HG03571 (cell line): ENCODE measurements at regions not wholly inside any gene's neighbourhood (a gene's known extent, or its start where the extent isn't known, plus 50 kb on each side); places are given as distances from the start of the nearest gene placed in this dataset.
"Not testable (repeated sequence)": the region's sequence is repeated elsewhere in the genome, so short reads cannot be mapped to it uniquely, and the experiment has no call there.

Experiments
- ATAC-seq: cut with Tn5 transposase; IDR thresholded peaks from one replicate; pipeline ENCODE4 v1.9.1; 2021; ENCODE audit not compliant: unreplicated experiment

DNA sequence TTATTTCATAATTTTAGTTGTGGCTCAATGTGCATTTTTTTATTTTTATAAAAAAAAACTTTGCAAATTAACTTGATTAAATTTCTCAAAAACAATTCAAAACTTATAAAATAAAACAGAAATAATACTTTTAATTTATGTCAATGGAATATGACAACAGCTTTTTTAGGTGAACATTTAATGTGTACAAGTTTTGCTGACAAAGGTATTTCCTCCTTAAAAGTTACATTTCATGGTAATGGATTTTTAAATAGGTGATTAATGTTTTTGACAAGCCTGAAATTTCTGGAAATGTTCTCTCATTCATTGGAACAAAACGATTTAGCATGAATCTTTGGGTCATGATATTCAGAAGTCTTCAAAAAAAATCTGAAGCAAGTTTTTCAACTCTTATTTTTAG, 1160.0 kb downstream of the HACE1 start:
- no peak for ATAC-seq

DNA sequence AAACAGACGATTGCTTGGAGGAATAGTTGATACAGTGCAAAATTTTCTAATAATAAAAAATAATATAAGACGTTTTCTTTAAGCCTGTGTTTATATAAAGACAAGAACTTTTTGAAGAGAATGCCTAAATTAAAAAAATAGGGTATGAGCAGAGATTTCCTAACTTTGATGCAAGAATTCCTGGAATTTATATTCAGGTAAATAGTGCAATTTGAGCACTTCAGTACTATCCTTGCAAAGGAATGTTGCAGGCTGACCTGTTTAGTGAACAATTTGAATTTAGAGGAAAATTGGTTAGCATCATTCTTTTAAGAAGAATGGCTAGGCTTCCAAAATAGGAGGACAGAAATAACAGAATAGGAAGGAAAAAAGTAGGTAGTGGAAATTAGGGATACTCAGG, 1172.3 kb downstream of the HACE1 start:
- ATAC-seq: no peak

DNA sequence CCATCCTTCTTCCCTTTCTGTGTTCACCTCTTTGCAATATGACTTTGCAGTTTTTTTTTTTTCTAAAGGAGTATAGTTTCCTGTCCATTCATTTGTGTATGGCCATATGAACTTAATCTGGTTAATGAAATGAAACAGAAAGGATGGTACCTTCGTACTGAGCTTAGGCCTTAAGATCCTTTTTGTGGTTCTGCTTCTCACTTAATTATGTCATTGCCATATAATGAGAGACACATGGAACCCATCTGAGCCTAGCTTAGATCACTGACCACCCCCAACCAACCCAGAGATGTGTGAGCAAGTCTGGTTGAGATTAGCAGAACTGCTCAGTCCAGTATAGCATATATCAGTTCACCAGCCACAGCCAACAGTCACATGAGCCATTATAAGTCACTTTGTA, 1179.6 kb downstream of the HACE1 start:
- no peak for ATAC-seq

DNA sequence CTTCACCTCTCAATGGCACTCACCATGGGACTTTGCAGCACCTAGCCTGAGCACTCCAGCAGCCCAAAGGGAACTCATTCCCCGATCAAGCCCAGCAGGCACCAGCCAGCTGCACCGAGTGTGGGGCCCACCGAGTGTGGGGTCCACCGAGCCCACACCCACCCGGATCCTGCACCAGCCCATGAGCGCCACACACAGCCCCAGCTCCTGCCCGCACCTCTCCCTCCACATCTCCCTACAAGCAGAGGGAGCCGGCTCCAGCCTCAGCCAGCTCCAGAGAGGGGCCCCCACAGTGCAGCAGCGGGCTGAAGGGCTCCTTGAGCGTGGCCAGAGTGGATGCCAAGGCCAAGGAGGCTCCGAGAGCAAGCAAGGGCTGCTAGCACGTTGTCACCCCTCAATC, 1182.4 kb downstream of the HACE1 start:
- ATAC-seq: no peak

DNA sequence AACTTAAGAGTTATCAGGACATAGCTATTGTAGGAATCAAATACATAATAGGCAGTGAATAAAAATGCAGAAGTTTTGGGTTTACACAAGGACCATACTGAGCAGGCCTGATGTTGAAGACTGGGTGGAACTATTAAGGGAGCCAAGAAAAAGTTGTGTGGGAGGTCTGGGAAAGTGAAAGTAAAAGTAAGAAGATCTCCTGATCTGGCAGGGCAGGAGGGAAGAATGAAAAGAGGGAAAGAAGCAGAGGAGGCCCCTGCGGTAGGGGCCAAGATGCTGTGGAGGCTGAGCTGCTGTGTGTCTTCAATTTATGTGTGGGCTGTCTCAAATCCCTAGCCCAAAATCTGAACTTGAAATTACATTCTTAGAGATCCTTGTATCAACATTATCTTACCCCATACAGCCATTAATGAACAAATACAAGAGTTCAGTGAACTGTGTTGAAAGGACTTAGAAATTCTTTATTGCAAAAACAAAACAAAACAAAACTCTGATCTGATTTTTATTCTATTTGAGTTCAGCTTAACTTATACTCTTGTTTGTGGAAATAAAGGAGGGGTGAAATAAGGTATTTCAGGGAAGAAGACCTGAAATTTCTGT, 1183.8 kb downstream of the HACE1 start:
- ATAC-seq: no peak

DNA sequence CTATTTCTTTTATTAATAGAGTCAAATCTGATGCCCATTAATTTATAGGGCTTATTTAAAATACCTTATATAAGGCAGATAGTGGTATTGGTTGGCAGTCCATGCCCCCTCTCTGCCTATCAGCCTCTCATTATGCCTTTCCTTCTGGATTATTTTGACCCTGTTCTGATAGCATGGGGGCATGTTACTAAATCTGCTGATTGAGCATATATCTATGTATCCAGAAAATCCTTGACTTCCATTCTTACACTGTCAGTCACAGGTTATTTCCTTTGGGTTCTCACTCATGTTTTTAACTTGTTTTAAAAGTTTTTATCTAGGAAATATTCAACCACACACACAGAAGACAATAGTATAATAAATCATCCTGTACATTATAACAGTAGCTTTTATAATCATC, 1184.9 kb downstream of the HACE1 start:
- ATAC-seq: no peak

DNA sequence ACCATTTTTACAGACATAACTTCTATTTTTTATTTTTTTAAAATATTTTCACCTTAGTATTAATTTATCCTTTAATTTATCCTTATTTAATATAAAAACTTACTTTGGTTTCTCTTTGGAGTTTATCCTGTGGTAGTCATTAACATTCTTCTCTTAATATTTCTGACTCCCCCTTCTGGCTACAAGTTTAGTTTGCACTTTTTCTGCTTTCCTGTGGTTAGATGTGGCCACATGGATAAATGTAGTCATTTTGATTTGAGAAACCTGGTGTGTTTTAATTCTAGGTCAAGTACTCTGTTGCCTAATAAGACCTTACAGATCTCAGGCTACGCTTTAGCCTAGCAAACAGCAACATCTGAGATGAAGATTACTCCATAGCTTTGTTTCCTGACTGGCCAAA, 1187.5 kb downstream of the HACE1 start:
- ATAC-seq: no peak

DNA sequence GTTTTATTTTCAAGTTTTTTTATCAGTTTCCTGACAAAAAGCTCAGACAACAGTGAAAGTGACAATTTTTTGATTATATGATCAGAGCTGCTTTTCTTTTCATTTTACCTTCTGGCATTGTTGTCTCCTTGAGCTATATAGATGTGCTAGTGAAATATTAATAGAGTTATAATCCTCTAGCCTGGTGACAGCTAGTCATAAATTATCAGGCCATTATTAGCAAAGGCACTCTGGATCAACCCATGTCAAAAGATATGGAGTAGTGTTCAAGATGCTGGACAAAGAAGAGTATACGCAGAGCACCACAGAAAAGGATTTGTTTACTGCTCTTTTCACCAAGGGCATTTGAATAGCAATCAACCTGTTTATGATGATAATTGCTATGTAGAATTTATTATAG, 1230.1 kb downstream of the HACE1 start:
- no peak for ATAC-seq

DNA sequence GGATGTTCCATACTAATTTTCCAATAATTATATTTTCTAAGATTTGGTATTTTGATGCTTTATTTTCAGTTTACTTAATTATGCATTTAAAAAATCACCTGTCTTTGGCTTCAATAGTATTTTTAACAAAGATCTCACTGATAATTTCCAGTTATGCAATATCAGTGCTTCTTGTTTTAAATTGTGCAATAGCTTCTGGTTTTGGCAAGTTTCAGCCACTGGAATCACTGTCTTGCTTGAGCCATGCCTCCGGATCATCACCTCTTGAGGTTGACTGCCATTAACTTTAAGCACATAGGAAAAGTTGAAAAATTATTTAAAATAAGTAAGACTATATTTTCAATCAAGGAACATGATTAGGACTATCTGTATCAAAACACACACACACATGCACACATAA, 1242.1 kb downstream of the HACE1 start:
- ATAC-seq: no peak

GRCh38 chr6:103587722-103588121, 1272.0 kb downstream of the HACE1 start:
- no peak for ATAC-seq

GRCh38 chr6:103578115-103578514, 1281.6 kb downstream of the HACE1 start:
- ATAC-seq: no peak

DNA sequence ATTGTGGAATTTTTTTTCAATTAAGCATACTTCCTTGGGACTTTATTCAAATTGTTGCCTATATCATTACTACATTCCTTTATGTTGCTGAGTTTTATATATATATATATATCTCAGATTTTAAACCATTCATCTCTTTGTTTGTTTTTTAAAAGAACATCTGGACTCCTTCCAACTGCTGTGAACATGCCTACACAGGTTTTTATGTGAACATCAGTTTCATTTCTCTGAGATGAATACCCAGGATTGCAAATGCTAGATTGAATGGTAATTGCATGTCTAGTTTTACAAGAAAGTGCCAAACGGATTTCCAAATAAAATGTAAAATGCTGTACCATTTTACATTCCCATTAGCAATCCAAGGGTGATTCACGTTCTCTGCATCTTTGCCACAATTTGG, 1289.3 kb downstream of the HACE1 start:
- ATAC-seq: no peak

- no peak for ATAC-seq
Observed at GRCh38 chr6:103554911-103555310, 1304.8 kb downstream of the HACE1 start.

DNA sequence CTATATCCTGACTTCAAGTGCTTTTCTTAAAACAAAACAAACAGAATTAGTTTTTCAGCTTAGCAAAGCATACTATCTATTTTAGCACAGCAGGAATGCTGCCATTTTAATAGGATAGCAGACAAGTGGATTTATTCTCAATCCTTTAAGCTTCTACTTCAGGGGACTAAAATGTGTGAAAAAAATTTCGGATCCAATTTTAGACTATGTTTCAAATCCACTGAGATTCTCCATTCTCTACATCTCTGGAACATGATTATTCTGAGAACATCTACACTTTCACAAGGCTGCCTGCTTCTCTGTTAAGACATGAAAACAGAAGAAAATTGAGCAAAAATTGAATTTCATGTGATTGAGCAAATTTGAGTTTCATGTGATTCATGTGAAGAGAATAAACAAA, 1321.3 kb downstream of the HACE1 start:
- no peak for ATAC-seq

DNA sequence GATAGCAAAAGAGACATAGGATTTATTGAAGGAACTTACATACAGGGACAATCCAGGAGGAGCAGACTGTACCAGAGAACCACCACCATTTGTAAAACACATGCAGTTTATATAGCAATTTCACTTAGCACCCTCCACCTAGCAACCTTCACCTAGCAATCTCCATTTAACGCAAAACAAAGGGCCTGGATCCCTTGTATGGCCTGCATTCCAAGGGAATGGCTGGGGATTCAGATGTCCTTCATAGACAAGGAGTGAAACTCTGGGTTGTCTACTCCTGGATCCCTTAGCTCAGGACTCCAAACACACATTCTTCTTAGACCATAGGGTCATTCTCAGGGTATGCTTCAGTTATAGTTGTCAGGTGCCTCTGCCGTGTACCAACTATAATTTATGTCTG, 1324.9 kb downstream of the HACE1 start:
- no peak for ATAC-seq

DNA sequence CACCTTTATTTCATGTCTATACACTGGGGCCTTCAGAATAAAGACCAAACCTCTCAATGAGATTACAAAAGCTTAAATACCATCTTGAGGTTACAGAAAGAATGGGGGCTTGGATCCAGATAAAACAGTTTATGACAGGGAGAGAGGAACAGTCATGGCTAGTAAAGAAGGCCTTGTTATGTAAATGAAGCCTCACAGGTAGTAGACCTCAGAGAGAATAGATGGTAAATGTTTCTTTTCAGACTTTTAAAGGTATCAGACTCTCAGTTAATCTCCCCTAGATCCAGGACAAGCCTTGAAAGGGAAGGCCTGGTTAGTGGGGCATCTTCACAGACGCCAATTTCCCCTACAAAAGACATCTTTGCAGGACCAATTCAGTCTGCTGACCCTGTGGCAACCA, 1325.6 kb downstream of the HACE1 start:
- ATAC-seq: no peak

DNA sequence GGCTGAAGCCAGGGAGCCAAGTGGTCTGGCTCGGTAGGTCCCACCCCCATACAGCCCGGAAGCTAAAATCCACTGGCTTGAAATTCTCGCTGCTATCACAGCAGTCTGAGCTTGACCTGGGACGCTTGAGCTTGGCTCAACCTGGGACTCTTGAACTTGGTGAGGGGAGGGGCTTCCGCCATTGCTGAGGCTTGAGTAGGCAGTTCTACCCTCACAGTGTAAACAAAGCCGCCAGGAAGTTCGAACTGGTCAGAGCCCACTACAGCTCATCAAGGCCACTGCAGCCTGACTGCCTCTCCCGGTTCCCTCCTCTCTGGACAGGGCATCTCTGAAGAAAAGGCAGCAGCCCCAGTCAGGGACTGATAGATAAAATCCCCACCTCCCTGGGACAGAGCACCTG, 1337.7 kb downstream of the HACE1 start:
- ATAC-seq: no peak

GRCh38 chr6:103516336-103516735, 1343.4 kb downstream of the HACE1 start:
- no peak for ATAC-seq

- ATAC-seq: no peak
Observed at GRCh38 chr6:103507052-103507451, 1352.7 kb downstream of the HACE1 start.

GRCh38 chr6:103505155-103505518, 1354.6 kb downstream of the HACE1 start:
- no peak for ATAC-seq

DNA sequence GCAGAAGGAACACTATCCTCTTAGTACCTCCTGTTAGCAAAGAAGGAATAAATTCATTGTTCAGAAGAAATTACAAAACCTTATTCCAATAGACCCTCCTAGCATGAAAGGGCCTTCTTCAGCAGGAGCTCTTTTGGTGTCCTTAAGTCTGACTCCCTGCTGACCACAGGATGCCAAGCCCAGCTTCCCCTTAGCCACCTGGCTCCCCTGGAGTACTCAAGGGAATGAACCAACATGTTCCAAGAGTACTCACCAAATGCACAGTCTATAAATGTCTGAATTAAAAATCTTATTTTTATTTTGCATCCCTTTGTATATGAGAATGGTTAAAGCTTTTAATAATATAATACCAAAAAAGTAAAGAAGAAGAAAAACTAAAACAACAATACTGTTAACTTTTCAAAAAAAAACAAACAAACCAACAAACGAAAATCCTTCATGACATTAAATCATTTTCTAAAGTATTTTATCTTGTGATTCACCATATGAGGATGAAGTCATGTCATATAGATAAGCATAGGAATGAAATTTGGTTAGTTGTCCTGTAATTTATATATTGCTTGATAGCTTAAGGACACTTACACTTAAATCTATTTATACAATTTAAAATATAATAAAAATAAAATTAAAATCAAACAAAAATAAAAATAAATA, 1355.1 kb downstream of the HACE1 start:
- ATAC-seq: no peak

GRCh38 chr6:103496588-103496987, 1363.1 kb downstream of the HACE1 start:
- not testable (repeated sequence) for ATAC-seq

DNA sequence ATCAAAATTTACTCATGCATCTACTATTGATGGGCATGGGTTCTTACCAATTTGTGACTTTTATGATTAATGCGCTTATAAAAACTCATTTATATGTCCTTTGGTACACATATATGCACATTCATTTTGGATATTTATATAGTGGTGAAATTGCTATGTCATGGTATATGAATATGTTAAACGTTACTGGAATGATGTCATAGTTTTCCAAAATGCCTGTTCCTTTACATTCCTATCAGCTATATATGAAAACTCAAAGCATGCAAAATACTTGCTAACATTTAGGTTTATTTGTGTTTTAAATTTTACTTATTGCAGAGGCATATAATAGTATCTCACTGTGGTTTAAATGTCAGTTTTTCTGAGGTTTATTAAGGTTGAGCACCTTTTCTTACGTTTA, 1403.1 kb downstream of the HACE1 start:
- ATAC-seq: no peak
